Ecto neural progenitor cell (in vitro differentiated cells): ENCODE measurements at regions not wholly inside any gene's neighbourhood (a gene's known extent, or its start where the extent isn't known, plus 50 kb on each side); places are given as distances from the start of the nearest gene placed in this dataset.

Source experiments
- DNase-seq: peaks from one replicate; pipeline ENCODE4 v3.0.0-alpha.2; 2018; ENCODE audit warnings: low spot score

- DNase-seq: no peak
These were observed 495.6 kb upstream of the B3GAT1 start for GRCh38 chr11:134907636-134908035.

DNA sequence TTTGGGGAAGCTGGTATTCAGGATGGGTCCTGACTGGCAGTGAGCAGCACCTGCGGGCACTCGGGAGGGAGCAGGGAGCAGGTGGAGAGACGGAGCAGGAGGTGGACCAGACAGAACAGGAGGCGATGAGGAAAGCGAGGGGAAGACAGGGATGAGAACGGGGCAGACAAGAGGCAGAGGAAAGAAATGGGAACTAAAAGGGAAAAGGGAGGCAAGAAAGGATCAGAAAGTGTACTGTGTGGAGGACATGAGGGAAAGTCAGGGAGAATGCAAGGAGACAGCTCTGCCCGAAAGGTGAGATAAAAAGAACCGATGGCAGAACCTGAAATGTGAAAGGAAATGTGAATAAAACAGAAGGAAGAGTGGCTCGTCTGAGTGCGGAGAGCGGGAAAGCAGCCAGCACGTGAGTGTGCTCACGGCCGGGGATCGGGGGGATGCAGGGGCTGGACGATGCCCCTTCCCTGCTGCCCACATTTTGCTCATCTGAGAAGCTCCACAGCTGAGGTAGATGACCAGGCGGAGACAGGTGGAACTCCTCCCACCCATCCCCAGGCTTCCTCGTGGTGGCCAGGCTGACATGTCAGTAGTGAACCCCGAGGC lies 494.4 kb upstream of the B3GAT1 start:
- no peak for DNase-seq

DNA sequence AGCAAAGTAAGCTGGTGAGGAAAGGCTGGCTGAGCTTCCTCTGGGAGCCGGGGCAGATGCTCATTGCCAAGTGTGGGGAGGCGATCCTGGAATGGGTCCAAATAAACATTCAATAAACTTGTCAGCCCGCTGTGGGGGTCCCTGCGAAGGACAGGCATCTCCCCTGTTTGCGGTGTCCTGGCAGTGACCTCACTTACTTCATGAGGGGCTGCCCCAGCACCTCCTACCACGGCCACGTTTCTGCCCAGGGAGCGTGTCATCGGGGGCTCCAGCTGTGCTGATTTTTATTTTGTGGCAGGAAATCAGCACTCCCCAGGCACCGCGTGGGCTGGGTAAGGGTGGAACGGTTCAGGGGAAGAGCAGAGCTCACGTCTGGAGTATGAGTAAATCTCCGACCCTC lies 493.9 kb upstream of the B3GAT1 start:
- DNase-seq: no peak

GRCh38 chr11:134905517-134905916 lies 493.5 kb upstream of the B3GAT1 start:
- DNase-seq: no peak

DNA sequence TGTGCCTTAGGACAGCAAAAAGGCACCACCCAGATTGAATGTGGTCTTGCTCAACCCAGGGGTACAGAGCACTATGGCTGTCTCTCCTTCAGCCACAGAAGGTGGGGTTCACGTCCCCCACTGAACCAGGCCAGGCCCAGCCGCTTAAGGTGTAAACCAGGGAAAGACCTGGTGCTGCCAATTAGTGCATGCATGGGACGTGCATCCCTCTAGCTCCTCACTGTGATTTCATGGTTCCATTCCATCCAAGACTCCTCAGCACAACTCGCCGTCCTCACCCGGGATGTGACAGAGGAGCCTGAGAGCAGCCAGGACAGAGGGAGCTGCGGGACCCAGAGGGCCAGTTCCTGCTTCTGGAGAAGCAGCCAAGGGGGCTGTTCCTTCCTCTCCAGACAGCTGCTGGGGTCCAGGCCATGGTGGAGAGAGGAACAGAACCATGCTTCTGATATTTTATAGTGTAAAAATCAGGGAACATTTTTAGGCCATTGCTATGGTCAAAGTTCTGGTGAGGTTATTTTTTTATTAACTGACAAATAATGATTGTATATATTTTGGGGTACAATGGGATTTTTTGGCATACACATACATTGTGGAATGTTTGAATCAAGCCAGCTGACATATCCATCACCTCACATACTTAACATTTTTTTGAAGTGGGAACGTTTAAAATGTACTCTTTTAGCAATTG lies 492.2 kb upstream of the B3GAT1 start:
- no peak for DNase-seq

DNA sequence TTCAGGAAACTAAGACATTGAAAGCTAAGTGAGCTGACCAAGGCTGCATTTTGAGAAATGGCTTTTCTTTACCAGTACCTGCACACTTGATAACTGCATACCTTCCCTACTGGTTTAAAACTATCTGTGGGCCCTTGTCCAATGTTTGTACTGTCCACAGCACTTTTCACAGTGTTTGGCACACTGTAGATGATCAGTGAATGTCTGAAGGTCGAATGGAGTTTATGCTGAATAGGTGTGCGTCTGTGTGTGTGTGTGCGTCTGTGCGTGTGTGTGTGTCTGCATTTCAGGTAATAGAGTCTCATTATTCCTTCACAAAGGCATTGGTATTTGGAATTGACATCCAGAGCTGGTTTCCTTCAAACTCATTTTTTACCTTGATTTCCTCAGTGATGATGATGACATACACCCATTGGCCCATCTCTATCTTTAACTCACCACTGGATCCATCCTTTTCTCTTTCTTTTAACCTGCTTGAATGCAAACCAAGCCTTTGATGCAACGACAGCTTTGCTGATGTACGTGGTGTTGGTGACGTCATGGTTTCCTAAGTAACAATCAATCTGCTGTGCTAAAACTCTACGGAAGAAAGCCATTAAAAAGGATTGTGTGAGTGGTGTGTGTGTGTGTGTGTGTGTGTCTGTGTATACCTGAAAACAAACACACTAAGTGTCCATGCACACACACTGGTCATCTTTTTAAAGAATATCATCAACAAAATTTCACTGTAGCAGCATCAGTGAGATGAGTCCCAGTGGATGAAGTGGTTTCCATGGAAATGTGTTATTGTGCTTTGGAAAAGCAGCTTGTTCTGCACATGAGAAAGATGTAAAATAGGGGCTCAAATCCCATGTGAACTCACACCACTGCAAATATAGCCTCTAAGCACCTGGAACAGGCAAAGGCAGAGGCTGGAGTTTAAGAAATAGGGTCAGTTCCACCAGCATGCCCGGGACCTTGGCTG lies 490.2 kb upstream of the B3GAT1 start:
- DNase-seq: no peak

DNA sequence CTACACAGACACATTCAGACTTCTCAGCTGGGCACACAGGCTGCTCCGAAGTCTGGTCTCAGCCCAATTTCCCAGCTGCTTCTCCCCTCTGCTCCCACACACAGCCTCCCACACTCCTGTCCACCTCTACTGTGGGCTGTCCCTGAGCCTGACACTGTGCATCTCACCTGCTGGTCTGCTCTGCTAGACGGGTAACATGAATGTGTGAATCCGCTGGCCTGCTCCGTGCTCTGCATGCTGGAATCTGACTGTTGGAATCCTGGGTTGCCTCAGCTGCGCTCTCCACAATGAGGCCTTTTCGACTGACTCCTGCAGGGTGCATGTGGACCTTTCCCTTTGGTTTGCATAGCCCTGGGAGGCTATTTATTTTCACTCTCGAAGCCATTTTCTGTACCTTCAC lies 489.5 kb upstream of the B3GAT1 start:
- DNase-seq: no peak

DNA sequence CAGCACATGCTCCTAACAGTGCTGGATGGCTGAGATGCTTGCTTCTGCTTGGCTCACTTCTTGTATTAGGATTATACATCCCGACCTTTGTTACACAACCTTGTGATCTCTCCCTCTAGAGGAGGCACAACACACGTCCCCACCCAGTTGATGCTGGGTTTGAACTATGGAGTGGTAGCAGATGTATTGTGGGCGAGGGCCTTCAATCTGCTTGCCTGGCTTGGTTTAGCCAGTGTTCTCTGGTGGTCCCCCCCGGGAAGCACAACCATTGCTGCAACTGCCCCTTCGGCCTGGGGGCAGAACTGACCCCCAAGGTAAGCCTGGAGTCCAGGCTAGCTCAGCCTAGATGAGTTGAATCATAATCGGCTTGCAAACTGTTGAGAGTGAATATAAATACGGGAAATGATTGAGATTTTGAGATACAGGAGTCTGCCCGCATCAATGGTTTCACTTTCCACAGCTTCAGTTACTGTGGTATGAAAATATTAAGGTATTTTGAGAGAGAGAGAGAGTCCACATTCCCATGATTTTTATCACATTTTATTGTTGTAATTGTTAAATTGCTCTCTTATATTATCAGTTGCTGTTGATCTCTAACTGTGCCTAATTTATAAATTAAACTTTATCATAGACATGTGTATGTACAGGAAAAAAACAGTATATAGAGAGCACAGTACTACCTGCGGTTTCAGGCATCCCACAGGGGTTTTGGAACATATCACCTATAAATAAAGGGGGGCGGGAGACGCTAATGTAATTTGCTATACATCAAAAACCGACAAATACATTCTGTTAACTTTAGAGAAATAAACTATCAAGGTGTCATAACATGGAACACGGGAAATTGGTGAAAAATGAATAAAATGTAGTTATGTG lies 482.0 kb upstream of the B3GAT1 start:
- DNase-seq: no peak

DNA sequence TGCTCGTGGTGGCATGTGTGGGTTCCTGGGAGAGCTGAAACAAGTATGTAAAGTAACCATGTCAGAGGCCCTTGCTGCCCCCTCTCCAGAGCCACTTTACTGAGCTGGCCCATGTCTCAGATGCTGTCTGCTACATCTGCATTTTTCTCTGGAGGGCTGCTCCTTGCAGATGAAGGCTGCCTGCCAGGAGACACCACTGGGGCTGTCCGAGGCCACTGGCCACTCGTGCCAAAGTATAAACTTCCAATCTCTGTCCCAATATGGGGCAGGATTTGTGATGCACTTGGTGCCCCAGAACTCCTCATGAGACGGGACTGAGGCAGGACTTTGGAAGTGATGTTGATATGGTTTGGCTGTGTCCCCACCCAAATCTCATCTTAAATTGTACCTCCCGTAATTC lies 478.4 kb upstream of the B3GAT1 start:
- DNase-seq: peak; percentile 14

GRCh38 chr11:134889832-134890231 lies 477.8 kb upstream of the B3GAT1 start:
- DNase-seq: peak; percentile 20

DNA sequence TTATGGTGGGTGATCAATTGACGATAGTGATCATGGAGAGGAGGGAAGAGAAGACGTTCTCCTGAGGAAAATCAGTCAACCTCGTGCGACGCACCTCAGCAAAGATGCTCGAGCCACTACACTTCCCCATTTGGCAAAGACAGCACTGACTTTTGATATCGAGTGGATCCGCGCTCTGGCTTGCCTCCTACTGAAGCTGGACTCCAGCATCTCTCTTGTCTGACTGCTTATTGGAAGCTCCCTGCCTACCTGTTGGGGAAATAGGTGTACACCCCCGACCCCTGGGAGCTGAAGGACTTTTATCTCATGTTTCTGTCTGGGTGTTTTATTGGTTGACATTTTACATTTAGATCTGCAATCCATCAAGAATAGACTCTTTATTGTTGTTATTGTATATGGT lies 476.8 kb upstream of the B3GAT1 start:
- DNase-seq: peak; percentile 23

DNA sequence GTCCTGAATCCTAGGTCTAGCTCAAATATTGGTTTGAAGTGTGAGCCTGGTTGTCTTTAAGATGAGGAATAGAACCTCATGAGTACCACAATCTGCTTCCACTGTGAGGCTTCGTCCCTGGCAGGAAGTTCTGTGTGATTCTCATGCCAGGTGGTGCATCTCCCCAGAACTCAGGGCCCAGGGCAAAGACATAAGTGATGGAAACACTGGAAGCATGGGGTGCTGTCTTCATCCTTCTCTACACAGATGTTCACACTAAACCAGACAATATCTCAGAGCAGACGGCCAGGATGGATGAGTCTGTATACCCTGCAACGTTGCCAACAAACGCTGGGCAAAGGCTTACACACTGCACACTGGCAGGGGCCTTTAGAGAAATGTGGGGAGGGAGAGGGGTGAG lies 475.9 kb upstream of the B3GAT1 start:
- peak; percentile 17 for DNase-seq

DNA sequence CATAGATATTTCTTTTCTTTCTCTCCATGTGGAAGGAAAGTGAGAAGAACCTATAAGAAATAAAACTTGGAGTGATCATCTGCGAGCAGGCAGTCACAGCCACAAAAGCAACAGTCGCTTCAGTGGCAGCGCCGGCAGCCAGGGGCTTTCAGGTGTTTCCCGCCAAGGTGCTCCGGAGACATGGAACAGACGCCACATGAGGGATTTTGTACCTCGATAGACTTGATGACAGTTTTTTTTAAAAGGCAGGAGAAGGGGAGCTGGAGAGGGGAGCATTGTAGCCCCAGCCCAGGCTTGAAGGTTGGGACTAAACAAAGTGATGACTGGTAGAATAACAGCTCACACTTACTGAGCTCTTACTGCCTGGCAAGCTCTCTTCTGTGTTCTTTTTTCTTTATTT lies 471.4 kb upstream of the B3GAT1 start:
- no peak for DNase-seq

GRCh38 chr11:134882671-134883297 lies 470.7 kb upstream of the B3GAT1 start:
- no peak for DNase-seq

DNA sequence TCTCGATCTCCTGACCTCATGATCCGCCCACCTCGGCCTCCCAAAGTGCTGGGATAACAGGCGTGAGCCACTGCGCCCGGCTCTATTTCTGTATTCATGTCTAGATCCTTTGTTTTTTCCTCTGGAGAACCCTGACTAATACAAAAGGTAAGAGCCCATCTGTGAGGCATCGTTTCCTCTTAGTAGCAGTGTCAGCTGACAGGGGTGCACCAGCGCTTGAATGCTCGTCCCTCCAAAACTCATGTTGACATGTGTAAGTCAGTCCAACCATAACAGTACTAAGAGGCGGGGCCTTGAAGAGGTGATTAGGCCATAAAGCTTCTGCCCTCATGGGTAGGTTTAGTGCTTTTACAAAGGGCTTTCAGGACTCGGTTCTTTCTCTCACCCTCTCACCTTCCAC lies 470.1 kb upstream of the B3GAT1 start:
- DNase-seq: no peak

DNA sequence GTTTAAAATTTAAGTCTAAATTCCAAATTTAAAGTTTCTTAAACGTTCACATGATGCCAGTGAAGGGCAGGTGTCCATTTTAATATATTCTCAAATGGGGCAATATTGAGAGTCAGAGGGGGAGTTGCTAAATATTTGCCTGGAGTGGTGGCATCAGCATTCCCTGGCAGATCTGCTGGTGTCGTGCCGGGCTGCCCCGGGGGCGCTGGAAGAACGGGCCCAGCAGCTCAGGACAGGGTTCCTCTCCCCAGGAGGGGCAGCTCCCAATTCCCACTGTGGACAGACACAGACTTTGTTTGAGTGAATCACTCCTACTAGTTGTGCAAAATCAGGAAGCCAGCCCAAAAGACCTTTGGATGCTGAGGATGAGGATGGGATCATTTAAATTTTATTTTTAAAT lies 468.7 kb upstream of the B3GAT1 start:
- no peak for DNase-seq

DNA sequence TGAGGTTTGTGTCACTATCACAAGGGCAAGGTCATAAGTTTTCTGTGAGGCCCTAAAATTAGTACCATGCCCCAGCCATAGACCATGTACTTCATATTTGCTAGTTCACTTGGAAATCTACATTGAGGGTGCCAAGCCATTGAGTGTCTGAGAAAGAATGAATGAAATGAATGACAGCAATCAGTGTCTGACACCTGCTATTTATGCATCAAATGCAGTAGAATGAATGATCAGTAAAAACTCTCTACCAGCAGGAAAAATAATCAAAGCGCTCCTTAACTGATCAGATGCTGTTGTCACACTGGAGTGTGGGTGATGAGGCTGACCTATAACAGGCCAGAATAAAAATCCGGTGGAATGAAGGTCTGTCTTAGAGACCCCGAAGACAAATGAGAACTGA lies 467.9 kb upstream of the B3GAT1 start:
- no peak for DNase-seq

DNA sequence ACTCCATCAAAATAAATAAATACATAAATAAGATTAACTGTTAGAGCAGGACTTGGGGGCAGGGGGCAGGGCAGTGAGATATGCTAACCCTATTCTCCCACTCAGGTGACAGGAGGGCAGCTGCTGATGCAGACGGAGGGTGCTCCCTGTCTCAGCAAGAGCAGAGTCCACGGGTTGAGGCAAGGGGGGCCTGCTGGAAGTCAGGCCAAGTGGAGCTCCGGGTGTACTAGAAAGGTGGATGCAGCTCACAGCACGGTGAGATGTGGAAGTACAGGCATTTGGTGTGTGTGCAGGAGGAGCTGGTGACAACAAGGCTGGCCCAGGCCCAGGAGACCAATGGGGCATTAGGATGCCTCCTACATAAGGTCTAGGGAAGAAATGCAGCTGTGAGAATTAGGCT lies 467.3 kb upstream of the B3GAT1 start:
- DNase-seq: no peak

- DNase-seq: no peak
These were observed 466.7 kb upstream of the B3GAT1 start for GRCh38 chr11:134878785-134879184.

DNA sequence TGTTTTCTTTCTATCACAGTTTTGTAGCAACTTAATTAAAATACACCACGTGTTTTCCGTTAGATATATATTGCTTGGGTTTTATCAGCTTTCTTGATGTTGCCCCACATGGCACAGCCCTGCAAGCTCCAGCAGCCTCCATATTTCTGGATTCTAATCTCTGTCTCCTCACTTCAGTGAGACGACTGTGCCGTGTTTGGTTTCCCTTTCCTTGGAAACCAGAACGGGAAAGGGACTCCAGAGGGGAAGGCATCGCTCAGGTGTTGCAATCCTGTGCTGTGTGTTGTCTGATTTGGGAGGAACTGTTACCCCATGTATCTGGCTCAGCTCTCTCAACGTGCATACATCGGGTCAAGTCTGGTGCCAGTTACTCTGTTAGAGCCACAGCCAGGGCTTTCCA lies 464.2 kb upstream of the B3GAT1 start:
- no peak for DNase-seq

GRCh38 chr11:134866981-134867675 lies 455.1 kb upstream of the B3GAT1 start:
- no peak for DNase-seq
